ENCODE measurements at regions not wholly inside any gene's neighbourhood (a gene's known extent, or its start where the extent isn't known, plus 50 kb on each side); places are given as distances from the start of the nearest gene placed in this dataset.
A peak's percentile ranks its signal among the peaks of the same experiment; 100 is the strongest.

GRCh38 chr10:111750165-111750849 lies 433.3 kb downstream of the GPAM start:
- DNase-seq: no peak

- DNase-seq: peak; percentile 10
Observed at GRCh38 chr10:111756217-111757061, 427.1 kb downstream of the GPAM start.

- no peak for DNase-seq
Observed at GRCh38 chr10:111758593-111758992, 425.0 kb downstream of the GPAM start.

DNA sequence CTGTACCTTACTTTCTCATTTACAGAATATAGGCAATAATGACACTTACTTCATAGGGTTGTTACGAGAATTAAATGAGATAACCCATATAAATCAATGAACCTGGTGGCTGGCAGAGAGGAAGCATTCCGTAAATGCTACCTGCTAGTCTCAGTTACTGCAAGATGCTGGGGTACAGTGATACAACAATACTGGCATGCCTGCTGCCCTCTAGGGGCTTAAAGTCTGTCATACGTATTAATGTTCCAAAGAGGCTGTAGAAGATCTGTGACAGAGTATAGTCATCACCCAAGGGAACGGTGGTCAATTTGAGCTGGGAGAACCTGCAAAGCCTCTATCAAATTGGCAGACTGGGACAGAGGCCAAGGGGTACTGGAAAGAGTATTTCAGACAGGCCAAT lies 421.5 kb downstream of the GPAM start:
- DNase-seq: no peak

DNA sequence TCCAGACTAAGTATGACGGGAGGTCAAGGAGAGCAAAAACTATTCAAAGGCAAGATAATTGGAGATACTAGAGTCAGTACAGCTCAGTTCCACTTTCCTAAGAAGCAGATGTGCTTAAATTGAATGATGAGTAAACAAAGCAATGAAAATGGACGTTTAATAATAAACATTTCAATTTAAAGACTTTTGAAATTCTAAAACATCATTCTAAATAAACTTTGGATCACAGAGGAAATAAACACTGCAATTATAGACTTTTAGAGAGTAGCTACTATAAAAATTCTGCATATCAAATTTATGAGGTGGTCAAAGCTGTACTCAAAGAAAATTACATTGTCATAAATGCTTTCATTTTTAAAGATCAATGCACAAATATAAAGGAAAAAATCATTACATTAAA lies 418.3 kb downstream of the GPAM start:
- no peak for DNase-seq

DNA sequence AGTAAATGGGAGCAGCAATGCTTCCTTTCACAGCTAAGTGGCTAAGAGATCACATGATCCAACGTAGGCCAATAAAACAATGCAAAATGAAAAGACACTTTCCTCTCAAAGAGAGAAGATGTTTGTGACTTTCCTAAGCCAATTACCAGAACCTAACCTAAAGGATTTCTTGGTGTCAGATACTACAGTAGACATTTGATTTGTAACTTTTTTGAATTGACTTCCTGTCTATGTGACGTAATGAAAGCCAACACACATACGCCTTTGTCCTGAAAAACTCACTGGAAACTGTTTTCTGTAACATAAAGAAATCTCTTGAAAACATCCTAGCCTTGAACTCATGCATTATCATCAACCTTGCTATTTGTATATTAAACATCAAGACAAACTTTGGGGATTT lies 417.1 kb downstream of the GPAM start:
- DNase-seq: no peak

DNA sequence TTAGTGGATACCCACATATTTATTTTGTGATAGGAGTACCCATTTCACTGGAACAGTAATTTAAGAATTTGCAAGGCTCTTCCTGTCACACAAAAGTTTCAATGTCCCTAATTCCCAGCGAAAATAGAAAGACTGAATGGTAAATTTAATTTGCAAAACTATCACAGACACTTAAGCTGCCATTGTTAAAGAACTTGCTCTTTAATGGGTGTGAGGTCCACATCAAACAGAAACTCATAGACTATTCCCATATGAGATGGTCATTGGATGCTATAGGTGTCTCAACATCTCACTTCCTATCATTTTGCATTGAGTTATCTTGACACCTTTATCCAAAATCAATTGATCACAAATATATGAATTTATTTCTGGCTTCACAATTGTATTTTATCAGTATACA lies 415.9 kb downstream of the GPAM start:
- no peak for DNase-seq

DNA sequence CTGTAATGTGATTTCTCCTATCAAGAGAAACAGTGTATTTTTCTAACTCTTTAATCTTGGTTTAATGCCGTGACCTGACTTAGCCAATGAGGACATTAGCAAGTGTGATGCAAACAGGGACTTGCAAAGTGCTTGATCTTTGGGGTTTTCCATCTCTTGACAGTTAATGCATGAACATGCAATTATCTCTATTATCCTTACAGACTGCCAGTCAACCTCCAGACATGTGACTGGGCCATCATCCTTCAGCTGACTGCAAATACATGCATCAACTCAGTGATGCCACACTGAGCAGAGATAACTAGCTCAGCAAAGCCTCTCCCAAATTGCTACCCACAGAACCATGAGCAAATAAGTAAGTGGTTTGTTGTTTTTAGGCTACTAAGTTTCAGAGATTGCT lies 409.6 kb downstream of the GPAM start:
- DNase-seq: no peak

DNA sequence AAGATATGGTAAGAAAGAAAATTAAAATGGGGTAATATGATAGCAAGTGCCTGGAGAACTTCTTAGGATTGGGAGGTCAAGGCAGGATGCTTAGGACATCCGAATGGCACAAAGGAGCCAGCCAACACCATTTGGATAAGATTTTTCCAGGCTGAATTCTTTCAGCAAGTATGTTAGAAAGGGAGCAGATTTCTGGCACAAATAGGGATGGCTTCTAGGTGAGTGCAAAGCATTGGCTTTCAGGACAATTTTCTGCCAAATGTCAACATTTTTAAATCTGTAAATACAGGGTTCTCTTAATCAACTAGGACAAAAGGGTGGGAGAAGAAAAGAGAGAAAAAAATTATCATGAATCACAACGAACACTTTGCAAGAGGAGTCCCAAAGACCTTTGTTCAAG lies 409.1 kb downstream of the GPAM start:
- no peak for DNase-seq

DNA sequence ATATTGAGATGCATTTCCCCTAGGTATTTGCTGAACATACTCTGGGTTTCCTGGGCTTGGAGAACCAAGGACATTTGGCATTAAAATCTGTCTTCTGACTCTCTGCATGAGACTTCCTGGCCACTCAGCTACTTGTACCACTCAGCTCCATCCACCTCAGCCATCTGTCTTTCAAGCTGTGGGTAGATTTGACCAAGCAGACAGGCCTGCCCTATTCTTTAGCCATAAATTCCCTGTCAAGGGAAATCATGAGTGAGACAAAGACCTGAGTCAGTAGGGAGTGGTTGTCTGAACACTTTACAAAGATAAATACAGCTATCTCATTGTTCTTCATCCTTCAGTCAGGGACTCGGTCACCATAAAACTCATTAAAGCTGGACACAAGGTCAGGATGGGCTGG lies 399.1 kb downstream of the GPAM start:
- DNase-seq: no peak

DNA sequence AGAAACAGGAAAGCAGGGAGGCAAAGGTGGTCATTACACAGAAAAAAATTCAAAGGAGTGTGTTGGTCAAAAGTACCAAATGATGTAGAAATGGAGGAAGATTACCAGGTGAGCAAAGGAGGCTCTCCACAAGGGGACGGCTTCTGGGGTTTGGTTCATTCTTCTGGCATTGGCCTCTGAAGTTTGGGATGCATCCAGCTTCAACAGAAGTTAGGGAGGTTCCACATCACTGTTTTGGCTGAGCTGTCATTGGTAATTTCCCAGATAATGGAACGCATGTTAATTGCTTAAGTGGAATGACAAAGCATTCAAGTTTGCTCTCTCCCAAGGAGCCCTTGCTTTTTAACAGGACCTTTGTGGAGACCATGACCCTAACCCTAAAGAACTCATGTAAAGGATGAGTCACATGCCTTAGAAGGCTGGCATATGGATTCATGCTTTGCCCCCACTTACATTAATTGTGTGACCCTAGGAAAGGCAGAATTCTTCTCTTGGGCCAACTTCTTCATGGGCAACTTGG lies 398.6 kb downstream of the GPAM start:
- no peak for DNase-seq

GRCh38 chr10:111785921-111786320 lies 397.6 kb downstream of the GPAM start:
- no peak for DNase-seq

DNA sequence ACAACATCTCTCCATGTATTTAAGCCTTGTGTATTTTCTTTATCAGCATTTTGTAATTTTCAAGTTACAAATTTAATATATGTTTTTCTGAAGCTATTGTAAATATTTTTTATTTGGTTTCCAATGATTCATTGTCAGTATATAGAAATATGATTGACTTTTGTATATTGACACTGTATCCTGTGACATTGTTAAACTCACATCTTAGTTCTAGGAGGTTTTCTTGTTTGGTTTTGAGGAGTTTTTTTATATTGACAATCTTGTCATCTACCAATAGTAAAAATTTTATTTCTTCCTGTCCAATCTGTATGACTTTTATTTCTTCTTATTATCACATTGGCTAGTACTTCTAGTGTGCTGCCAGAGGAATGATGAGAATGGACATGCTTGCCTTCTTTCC lies 393.7 kb downstream of the GPAM start:
- no peak for DNase-seq

DNA sequence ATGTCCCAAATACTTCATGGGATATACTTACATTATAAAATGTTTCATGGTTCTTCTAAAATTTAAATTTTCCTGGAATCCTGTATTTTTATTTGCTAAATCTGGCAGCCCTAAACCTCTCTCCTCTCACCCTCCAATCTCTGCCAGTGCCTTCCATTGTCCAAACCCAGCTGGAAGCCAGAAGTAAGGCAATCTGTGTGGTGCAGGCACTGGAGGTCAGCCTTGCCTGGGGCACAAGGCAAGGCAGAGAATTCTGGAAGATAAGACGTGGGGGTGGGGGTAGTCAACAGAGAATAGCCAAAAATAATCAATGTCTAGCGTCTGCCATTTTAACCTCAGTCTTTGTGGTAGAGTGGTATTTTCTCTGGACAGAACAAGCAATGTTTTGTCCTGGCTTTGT lies 381.7 kb downstream of the GPAM start:
- no peak for DNase-seq

GRCh38 chr10:111804781-111805180 lies 378.8 kb downstream of the GPAM start:
- DNase-seq: no peak

- DNase-seq: no peak
Observed at GRCh38 chr10:111811517-111811916, 372.0 kb downstream of the GPAM start.

DNA sequence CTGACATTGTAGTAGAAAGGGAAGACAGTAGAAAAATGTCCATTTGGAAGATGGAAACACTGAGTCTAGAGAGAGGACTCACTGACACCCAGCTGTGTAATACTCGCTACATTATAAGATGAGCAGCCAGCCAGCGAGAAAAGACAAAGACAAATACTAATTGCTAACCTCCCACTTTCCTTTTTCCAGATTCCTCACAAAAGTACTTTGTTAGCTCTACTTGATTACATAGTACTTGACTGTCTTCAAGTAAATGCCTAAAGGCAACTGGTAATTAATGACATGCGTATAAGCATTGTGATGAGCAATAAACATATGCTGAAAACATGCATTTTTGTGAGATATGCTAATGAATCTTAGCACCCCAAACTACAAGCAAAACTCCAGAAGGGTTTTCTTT lies 363.1 kb downstream of the GPAM start:
- no peak for DNase-seq

DNA sequence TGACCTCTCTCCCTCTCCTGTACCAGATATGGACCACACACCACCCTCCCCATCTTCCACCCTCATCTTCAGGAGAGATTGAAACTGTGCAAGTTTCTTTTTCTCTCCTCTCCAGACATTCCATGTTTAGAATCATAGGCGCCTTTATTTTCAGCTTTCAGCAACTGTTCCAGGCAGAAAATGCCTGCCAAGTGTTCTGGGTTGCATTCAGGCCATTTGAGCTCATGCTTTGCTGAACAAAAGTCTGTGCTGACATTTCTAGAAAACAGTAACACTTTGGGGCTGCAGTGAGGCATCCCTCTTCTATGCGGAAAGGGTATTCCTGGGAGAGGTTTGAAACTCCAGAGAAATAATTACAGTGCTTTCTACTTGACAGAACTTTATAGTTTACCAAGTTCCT lies 361.7 kb downstream of the GPAM start:
- peak; percentile 33 for DNase-seq

DNA sequence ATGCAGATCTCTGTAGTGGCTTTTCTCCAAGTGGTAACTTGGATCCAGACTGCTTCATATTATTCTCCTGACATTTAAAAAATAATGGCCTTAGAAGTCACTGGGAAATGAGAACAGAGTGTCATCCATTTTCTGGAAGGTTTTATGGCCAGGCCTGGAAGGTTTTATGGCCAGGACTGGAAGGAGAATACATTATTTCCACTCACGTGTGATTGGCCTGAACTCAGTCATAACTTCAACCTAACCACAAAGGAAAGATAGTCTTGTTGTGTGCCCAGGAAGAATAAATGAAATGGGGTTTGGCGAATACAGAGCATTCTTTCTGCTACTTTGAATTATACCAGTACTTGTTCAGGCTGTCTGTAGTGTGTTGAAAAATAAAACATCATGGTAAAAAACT lies 360.9 kb downstream of the GPAM start:
- no peak for DNase-seq

GRCh38 chr10:111824128-111824527 lies 359.4 kb downstream of the GPAM start:
- peak; percentile 19 for DNase-seq

- DNase-seq: no peak
Observed at GRCh38 chr10:111830359-111830758, 353.2 kb downstream of the GPAM start.

DNA sequence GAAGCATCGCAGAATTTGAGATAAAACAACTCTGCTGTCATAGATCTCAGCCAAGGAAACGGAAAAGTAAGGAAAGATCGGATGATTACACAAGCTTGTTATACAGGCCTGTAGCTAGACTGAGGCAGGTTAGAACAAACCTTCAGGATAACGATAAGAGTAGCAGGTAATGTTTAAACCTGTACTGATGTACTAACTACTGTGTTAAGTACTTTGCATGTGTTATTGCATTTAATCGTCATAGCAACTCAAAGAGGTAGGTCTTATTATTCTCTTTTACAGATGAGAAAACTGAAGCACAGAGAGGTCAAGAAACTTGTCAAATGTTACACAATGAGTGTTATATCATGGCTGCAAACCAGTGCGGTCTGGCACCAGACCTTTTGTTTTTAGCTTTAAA lies 352.5 kb downstream of the GPAM start:
- no peak for DNase-seq

GRCh38 chr10:111833251-111833650 lies 350.3 kb downstream of the GPAM start:
- DNase-seq: no peak

- DNase-seq: peak; percentile 17
Observed at GRCh38 chr10:111835574-111835973, 348.0 kb downstream of the GPAM start.
